ENCODE measurements at regions not wholly inside any gene's neighbourhood (a gene's known extent, or its start where the extent isn't known, plus 50 kb on each side); places are given as distances from the start of the nearest gene placed in this dataset.
"Not testable (repeated sequence)": the region's sequence is repeated elsewhere in the genome, so short reads cannot be mapped to it uniquely, and the experiment has no call there.

DNA sequence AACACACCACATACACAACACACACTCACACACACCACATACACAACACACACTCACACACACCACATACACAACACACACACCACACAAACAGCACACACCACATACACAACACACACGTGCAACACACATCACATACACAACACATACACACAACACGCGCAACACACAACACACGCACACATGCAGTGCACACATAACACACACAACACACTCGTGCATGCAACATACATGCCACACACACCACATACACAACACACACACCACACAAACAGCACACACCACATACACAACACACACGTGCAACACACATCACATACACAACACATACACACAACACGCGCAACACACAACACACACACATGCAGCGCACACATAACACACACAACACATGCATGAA, 192.8 kb downstream of the C16orf95 start:
- DNase-seq, result not testable (repeated sequence)

DNA sequence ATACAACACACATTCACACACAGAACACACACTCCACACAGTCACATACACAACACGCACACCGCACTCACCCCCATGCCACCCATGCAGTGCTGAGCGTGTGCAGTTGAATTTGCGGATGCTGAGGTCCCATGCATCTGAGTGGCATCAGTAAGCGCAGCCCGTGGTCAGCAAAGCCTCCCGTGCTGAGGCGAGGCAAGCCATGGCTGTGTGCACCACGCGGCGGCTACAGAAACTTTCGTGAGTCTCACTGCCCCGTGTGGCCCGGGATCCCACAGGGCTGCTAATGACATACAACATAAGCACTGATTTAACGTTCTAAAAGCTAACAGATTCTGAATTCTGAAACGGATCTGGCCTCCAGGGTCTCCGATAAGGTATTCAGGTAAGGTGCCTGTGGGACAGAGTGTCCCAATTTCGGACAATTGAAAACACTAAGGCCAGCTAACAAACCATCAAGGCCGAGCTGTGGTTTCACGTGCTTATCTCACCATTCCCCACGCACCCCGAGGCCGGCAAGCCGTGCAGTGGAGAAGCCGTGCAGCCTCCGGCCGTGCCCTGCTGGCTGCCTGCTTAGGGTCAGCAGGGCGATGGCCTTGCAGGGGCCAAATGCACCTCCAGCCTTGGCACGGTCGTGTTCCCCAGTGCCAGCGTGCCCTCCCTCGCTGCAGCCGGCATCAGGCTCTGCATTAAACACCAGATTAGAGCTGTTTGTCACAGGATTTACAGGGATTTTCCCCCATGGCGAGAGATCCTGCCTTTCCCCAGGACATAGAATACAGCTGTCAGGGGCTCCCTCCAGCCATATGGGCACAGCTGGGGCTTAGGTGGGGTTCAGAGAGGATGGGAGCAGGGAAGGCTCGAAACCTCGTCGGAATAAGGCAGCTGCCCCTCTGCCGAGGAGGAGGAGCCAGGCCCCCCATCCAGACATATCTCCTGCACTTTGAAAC, 191.7 kb downstream of the C16orf95 start:
- DNase-seq, result no peak

DNA sequence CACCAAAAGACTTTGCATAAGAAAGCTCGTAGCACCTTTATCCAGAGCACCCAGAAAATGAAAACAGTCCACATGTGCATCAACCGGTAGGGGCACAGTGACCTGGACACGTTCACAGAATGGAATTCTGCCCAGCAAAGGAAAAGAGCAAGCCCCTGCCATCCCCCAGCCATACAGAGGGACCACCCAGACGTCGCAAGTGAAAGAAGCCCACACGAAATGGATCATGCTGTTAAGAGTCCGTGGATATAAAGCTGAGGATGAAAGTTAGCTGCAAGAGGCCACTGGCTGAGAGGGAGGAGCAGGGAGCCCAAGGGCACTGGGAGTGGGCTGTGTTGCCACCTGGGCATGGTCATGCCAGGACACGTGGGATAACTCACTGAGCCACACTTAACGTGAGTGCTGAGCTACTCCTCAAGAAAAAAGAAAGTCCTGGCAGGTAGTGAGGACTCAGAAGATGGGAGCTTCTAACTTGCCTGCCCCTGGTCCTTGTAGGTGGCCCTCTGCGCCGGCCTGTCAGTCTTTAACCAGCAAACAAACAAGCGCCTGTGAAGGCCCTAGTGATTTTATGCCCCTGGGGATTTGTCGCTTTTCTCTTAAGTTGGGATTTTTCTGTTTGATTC, 190.7 kb downstream of the C16orf95 start:
- no peak for DNase-seq

DNA sequence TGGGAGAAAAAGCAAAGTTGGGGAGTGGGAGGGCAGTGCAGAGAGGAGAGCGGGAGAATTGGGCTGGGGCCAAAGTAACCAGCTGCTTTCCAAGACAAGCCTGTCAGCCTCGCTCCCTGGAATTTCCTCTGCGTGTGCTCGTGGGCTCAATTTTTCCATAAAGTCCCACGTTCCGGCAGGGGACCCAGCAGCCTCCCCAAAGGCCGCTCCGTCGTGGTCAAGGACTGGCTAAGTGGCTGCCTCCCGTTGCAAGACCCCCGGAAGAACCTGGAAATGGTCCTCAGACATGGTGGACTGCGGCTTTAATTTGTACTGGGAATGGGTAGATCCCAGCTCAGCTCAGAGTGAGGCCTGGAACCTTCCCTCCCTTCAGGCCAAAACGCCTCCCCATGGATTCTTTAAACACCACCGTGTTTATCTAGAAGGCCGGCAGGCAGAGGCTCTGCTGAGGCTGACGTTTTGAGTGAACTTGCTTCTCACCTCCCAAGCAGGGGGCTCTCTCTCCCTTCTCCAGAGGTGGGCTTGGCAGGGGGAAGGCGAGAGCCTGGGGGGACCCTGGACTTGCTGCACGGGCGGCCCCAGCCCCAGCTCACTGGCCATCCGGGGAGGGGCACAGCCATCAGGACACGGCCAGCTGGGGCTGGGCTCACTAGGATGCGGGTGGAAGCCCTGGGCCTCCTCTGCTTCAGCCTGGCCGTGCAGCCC, 190.0 kb downstream of the C16orf95 start:
- DNase-seq, result no peak

DNA sequence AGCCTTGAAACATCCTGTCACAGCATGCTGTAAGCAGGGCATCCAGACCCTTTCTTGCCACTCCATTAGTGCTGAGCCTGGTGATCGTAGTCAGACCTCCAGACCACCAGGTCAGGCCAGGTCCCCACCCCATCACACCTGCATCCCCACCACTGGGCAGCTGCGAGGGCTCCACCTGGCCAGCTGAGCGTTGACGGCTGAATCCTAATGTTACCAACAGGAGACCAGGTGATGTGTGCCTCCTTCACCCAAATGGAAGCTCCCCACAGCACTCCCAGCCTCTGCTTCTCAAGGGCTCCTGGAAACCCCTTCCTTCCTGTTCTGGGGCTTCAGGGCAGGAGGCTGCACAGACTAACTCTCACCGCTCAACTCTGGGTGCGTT, 189.4 kb downstream of the C16orf95 start:
- DNase-seq, result no peak

DNA sequence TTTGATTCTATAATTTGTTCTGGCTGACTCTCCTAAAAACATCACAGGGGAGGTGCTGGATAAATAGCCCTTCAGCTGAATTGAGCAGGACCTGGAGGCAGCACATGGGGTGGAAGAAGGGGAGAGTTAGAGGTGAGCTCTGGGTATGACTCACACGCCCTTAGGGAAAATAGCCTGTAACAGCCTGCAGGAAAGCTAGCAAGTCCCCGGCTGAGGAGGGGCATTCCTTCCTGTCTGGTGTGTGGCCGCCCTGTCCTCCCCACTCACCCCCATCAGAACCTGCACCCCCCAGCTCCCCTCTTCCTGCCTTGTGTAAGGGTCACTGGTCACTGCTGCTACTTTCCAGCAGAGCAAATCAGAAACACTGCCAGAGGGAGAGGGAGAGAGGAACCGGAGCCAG, 187.4 kb downstream of the C16orf95 start:
- DNase-seq, result no peak

DNA sequence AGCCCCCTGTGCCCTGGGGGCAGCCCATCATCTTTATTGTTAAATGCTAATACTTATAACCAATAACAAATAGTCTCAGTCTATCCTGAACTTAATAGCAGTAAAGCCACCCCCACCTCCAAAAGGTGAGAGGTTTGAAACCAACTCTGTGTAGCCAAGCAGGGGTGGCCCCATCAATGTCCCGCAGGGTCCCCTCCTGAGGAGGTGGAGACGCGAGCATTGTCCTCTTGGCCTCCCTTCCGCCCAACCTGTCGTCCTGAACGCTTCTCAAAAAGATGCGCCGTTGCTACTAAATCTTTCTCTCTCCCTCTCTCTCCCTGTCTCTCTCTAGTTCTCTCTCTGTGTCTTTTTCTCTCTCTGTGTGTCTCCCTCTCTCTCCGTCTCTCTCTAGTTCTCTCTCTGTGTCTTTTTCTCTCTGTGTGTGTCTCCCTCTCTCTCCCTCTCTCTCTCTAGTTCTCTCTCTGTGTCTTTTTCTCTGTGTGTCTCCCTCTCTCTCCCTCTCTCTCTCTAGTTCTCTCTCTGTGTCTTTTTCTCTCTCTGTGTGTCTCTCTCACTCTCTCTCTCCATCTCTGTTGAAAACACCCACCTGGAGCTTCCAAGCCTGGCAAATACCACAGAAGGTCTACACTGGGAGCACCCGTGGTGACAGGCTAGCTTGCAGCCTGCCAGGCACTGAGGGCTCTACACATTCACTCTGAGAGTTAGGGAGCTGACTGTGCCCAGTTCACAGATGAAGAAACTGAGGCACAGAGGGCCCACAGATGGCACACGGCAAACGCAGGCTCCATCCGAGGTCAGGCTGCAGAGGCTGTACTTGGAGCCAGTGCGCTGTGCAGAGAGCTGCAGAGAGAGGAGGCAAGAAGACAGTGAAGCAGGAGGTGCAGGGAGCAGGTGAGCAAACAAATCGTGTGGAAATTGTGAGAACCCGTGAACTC, 185.9 kb downstream of the C16orf95 start:
- no peak for DNase-seq

DNA sequence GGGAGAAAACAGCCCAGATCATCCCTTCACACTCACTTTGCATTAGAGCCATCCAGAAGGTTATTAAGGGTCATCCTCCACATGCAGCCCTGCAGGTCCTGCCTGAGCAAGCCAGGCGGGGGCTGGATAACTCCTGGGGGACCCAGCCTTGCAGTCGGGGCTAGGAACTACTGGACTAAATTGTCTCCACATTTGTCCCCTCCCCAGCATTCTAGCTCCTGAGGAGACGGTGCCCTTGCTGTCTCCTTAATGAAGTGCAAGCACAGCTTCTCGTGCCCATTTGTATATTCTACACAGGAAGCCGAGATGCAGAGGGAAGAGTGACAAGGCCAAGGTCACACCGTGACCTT, 185.2 kb downstream of the C16orf95 start:
- no peak for DNase-seq

DNA sequence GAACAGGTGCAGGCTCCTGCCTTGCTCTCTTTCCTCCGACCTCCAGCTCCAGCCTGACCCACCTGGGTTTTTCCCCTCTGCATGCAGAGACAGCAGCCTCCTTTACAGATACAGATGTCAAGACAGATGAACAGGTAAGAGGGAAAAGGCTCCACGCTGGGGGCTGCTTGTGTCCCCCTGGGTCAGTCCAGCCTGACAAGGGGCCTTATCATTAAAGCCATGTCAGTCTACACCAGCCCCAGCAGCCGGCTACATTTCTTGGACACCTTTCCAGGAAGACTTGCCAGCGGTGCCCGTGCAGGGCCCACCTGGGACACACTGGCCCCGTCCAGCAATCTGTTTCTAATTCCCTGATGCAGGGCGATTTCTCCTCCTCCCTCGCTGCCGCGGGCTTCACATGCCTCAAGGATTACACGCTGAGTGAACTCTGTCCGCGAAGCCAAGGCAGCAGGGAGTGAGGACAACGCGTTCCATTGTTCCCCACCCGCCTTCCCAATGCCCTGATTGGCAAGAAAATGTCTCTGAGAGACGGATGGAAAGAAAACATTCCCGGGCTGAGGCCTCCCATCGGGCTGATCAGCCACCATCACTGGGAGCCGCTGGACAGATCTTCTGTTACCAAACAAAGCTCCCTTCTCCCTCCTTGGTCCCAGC, 184.7 kb downstream of the C16orf95 start:
- no peak for DNase-seq

DNA sequence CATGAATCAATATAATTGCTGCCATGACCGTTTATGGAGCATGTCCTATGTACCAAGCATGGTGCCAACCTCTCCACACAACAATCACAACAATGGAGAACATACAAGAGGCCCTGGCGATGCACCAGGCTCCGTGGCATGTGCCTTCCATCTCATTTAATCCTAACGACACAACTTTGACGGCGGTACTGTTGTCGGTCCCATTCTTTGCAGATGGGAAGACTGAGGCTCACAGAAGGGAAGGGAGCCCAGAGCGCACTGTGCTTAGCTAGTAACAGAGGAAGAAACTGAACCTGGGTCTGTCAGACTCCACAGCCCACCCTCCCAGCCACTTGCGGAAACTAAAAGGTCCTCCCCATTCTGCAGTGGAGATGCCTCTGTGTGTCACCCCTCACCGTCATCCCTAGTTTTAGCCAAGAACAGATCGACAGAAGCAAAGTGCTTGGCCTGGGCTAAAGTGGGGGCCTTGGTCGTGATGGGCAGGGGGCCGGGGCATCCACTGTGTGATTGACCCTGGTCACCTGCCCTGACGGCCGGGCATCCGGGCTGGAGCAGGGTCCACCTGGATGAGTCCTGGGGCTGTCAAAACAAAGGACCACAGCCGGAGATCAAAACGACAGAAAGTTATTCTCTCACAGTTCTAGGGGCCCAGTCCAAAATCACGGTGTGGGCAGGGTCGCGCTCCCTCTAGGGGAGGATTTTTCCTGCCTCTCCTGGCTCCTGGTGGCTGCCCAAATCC, 183.9 kb downstream of the C16orf95 start:
- no peak for DNase-seq

DNA sequence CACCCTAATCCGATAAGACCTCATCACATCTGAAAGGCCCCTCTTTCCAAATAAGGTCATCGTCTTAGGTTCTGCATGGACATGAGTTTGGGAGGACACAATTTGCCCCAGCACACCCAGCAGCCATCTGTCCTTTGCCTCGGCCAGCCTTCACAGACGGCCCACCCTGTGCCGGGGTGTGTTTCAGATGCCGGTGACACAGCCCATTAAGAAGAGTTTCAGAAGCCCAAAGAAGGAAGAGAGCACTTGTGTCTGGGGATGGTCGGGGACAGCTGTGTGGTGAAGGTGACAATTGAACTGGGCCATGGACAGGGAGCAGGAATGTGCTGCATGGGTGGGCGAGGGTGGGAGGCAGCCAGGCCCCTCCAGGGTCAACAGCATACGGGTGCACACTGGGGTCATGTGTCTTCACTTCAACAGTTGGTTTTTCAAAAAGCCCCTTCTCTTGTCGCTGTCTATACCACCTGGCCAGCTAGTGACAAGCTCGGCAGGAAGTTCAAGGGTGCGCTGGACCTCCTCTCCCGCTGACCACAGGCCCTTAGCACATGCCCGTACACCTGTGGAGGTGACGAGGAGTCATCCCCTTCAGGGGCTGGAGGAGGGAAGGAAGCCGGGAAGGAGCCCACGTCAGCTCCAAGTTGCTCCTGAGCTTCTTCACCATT, 183.1 kb downstream of the C16orf95 start:
- no peak for DNase-seq

DNA sequence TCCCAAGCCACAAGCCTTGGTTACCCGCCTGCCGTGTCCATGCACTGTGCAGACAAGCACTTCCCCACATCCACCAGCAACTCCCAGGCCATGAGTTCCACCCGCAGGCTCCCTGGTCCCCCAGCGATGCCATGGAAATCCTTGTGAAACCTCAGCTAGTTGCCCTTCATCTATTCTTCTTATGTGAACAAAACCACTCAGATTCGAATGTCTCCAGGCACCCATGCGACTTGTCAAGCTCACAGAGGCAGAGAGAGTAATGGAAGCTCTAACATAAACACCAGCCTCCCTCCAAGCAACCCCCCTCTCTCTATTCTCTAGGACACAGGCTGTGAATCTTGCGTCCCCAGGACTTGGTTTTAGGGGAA, 182.6 kb downstream of the C16orf95 start:
- no peak for DNase-seq

DNA sequence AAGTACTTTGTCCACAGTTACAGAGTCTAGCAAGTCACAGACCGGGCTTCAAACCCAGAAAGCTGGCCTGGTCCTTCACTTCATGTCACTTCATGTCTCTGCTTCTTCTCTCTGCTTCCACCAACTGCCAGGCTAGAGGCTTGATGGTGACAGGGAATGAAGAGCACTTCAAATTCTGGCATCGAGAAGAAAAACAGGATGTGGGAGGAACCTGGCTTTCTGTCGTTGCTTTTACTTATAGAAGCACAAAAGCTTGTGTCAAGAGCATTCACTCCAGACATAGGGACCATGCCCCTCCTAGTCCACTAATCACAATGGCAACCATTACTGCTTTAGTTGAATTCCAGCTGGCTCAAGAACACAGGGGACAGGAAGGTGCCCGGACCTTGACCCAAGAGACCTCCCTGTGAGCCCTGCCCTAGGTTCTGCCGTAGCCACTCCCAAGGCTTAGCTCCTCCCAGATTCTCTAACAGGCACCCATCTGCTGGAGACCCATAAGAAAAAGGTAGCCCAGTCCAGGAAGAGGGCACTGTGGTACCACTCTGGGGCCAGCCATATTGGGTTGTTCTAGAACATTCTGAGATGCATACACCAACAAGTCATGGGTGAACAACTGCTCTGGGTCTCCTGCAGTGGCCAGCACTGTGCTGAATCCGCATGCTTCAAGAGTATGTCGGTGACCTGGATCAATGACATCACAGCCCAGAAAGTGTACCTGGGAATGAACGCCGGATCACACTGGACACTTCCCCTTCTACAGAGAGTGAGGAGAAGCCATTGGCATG, 181.8 kb downstream of the C16orf95 start:
- DNase-seq, result no peak

DNA sequence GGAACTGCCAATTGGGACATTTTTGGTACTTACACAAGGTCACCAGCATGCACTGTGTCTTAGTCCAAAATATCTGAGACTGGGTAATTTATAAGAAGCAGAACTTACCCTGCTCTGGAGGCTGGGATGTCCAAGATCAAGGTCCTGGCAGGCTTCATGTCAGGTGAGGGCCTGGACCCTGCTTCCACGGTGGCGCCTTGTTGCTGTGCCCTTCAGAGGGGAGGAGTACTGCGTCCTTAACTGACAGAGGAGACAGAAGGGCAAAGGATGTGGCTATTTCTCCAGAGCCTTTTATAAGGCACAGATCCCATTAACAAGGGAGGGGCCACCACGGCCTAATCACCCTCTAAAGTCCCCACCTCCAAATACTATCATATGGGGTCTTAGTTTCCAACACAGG, 178.9 kb downstream of the C16orf95 start:
- no peak for DNase-seq

DNA sequence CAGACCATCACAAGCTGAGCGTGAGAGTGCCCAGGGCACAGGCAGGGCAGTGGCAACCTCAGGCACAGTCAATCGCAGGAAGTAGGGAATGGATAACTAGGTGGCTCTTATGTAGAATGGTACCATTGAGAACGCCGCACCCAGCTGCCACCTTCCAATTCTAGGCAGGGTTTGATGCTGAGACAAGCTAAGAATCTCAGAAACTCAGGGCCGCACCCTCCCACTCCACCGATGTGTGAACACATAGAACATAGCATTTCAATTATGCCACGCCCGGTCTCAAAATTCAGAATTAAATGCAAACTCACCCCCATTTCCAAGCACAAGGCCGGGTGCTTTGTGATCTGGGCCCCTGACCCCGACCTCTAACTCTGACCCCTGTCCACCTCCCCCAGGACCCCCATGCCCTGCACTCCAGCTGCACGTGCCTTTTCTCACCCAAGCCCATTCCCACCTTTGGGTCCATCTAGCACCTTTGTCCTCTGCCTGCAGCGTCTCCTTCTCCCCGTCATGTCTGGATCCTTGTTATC, 178.4 kb downstream of the C16orf95 start:
- DNase-seq, result no peak

DNA sequence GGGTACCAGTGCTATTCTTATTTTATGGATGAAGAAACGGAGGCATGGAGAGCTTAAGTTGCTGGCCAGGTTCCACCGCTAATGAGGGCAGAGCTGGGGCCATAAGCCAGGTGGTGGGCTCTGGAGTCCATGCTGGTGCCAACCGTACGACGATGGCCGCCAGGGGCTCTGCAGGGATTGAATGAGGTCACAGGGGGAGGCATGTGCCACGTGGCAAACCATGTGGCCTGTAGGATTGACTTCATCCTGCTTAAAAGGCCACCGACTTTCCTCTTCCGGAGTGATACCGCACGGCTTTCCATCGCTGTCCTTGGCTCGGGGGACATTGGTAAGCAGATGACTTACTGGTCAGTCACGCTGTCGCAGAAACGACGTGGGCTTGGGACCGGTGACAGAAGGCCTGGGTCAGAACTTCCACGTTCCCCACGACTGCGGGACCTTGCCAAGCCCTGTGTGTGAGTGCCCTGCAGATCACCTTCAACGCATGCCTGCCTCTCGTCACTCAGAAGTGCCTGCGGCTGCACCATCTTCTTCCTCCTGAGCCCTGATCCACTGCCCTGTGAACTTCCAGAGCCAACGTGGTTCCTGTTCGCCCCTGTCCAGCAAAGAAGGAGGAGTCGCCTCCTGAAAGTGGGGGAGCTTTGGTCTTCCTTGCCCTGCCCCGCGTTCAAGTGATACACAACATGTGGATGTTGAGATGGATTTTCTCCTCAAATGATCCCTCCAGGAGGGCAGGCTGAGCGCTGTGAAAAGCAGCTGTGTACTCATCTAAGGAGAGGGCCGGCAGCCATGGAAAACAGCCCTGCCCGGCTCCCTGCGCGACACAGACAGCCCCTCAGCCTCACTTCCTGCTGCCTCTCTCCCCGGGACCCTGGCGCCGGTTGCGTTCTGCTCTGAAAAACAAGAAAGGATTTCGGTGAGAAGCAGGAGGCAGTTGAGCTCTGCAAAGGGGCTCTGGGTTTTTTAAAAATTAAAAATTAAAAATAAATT, 176.7 kb downstream of the C16orf95 start:
- no peak for DNase-seq

DNA sequence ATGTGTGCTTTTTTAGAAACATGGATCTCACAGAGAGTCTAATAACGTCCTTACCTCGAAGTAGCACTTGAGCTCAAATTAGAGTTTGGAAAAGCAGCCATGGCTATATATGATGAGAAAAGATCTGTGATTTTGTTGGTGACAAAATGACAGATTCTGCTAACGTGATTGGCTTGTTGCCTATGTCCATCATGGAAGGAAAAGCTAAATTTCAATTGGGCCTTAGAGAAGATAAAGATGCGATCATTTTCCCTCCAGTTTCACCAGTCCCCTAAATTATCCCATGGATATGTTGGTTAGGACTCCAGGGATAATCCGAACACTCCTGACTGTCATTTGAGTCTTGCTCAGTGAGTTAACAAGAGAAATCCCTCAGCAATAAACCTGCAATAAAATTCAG, 175.8 kb downstream of the C16orf95 start:
- DNase-seq, result no peak

DNA sequence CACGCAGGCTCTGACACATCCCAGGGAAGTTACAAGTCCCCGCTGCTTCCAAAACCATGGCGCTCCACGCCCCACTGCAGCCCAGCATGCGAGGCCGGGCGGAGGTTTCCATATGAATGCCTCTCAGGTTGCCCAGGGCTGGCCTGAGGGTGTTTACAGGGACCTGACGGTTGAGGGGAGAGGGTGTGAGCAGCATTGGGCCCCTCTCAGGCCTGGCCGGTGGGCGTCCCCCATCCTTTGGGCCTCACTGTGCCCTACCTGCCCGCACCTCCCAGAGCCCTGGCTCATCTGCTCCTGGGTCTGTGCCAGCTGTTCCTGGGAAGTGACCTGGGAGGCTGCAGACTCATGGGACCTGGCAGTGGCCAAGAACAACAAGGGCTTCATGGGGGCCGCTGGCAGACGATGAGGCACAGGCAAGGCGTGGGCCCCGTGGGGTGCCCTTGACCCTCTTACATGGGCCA, 173.5 kb downstream of the C16orf95 start:
- DNase-seq, result no peak

DNA sequence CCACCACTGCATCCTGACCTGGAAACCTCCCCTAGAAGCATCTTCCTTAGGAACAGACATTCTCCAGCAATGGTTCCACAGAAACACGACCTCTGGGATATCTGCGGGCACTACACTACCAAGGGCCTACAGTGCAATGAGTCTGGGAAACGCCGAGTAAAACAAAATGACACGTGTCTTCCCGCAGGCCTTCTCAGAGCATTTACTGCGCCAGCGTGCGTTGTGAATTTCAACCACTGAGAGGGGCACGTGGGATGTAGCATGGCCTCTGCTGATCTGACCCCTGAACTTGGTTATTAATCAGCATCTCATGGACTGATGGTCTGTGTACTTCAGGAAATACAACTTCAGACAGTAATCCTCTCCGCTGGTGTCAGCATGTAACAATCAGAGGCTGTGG, 173.0 kb downstream of the C16orf95 start:
- no peak for DNase-seq

Data from NCI-H1105 (cell line).